ENCODE measurements at regions not wholly inside any gene's neighbourhood (a gene's known extent, or its start where the extent isn't known, plus 50 kb on each side); places are given as distances from the start of the nearest gene placed in this dataset.

DNA sequence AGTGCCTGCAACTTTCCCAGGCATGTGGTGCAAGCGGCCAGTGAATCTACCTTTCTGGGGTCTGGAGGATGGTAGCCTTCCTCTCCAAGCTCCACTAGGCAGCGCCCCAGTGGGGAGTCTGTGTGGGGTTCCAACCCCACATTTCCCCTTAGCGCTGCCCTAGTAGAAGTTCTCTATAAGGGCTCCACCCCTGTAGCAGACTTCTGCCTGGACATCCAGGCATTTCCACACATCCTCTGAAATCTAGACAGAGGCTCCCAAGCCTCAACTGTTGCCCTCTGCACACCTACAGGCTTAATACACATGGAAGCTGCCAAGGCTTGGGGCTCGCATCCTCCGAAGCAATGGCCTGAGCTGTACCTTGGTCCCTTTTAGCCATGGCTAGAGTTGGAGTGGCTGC lies 321.6 kb downstream of the TFAP2A start (continued):
- TF ChIP-seq EGR1 (IDR thresholded peaks at IDR 0.05; ENCODE audit: low read depth in 2 of 2) (no peak), RXRA (IDR thresholded peaks at IDR 0.05) (no peak)
- TF ChIP-seq, protein P1, sequence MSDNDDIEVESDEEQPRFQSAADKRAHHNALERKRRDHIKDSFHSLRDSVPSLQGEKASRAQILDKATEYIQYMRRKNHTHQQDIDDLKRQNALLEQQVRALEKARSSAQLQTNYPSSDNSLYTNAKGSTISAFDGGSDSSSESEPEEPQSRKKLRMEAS (IDR thresholded peaks at IDR 0.05): no peak
- TF ChIP-seq, protein P2, sequence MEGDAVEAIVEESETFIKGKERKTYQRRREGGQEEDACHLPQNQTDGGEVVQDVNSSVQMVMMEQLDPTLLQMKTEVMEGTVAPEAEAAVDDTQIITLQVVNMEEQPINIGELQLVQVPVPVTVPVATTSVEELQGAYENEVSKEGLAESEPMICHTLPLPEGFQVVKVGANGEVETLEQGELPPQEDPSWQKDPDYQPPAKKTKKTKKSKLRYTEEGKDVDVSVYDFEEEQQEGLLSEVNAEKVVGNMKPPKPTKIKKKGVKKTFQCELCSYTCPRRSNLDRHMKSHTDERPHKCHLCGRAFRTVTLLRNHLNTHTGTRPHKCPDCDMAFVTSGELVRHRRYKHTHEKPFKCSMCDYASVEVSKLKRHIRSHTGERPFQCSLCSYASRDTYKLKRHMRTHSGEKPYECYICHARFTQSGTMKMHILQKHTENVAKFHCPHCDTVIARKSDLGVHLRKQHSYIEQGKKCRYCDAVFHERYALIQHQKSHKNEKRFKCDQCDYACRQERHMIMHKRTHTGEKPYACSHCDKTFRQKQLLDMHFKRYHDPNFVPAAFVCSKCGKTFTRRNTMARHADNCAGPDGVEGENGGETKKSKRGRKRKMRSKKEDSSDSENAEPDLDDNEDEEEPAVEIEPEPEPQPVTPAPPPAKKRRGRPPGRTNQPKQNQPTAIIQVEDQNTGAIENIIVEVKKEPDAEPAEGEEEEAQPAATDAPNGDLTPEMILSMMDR (IDR thresholded peaks at IDR 0.05; ENCODE audit: low read depth, low read length, missing input control): no peak

GRCh38 chr6:10084111-10084986 lies 330.5 kb downstream of the TFAP2A start:
- TF ChIP-seq TAF1 (conservative IDR thresholded peaks at IDR 0.05): no peak
- TF ChIP-seq FOXA1 (IDR thresholded peaks at IDR 0.05): no peak
- TF ChIP-seq, protein P2 (IDR thresholded peaks at IDR 0.05; ENCODE audit: low read depth, low read length, missing input control): no peak
- TF ChIP-seq FOXA2 (IDR thresholded peaks at IDR 0.05): no peak
- TF ChIP-seq, protein P3, sequence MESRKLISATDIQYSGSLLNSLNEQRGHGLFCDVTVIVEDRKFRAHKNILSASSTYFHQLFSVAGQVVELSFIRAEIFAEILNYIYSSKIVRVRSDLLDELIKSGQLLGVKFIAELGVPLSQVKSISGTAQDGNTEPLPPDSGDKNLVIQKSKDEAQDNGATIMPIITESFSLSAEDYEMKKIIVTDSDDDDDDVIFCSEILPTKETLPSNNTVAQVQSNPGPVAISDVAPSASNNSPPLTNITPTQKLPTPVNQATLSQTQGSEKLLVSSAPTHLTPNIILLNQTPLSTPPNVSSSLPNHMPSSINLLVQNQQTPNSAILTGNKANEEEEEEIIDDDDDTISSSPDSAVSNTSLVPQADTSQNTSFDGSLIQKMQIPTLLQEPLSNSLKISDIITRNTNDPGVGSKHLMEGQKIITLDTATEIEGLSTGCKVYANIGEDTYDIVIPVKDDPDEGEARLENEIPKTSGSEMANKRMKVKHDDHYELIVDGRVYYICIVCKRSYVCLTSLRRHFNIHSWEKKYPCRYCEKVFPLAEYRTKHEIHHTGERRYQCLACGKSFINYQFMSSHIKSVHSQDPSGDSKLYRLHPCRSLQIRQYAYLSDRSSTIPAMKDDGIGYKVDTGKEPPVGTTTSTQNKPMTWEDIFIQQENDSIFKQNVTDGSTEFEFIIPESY (IDR thresholded peaks at IDR 0.05): no peak
- no peak for TF ChIP-seq RXRA (IDR thresholded peaks at IDR 0.05)
- no peak for TF ChIP-seq JUND (IDR thresholded peaks at IDR 0.05)
- TF ChIP-seq, protein P4, sequence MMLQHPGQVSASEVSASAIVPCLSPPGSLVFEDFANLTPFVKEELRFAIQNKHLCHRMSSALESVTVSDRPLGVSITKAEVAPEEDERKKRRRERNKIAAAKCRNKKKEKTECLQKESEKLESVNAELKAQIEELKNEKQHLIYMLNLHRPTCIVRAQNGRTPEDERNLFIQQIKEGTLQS (IDR thresholded peaks at IDR 0.05): no peak
- no peak for TF ChIP-seq HNF4A (conservative IDR thresholded peaks at IDR 0.05)
- no peak for TF ChIP-seq RAD21 (IDR thresholded peaks at IDR 0.05)
- TF ChIP-seq REST (IDR thresholded peaks at IDR 0.05): no peak
- TF ChIP-seq NR2F2 (IDR thresholded peaks at IDR 0.05): no peak
- no peak for TF ChIP-seq HNF4G (IDR thresholded peaks at IDR 0.05)
- TF ChIP-seq EGR1 (IDR thresholded peaks at IDR 0.05; ENCODE audit: low read depth in 2 of 2): no peak
- TF ChIP-seq, protein P1 (IDR thresholded peaks at IDR 0.05): no peak
- TF ChIP-seq YY1 (IDR thresholded peaks at IDR 0.05): no peak
- 62% methylated on average over 14 of the region's 14 CpGs for WGBS
- Histone ChIP-seq H3K27ac (ENCODE audit: low read depth in 1 of 2, low read length in 2 of 2) (no peak overlapping the region), H3K9me3 (ENCODE audit: control insufficient read depth in 4 of 4, low read length in 3 of 4) (no peaks in the 10 kb centered on the region), H3K27me3 (ENCODE audit: control insufficient read depth in 4 of 4, insufficient read depth in 4 of 4, low read length in 3 of 4) (peaks cover 0 to 2% (median 0%) of the 10 kb centered on the region in 4 donors), H3K9ac (ENCODE audit: low read depth in 1 of 2, low read length in 2 of 2) (no peak overlapping the region), H3K4me1 (ENCODE audit: control insufficient read depth in 4 of 4, insufficient read depth in 4 of 4, low read length in 3 of 4) (no peaks in the 10 kb centered on the region), H3K36me3 (ENCODE audit: control insufficient read depth in 4 of 4, insufficient read depth in 3 of 4, low read depth in 1 of 4, low read length in 3 of 4) (no peaks in the 10 kb centered on the region), H3K4me3 (ENCODE audit: low read depth in 1 of 3, low read length in 3 of 3) (no peak overlapping the region)
- no peak for DNase-seq (ENCODE audit: low spot score)

Data from liver (tissue), 8 donors.